Activated CD4-positive, alpha-beta T cell treated with anti-CD3 and anti-CD28 coated beads, Interleukin-2, amount 50 U/mL, for 16 hours (primary cell): ENCODE measurements at regions not wholly inside any gene's neighbourhood (a gene's known extent, or its start where the extent isn't known, plus 50 kb on each side); places are given as distances from the start of the nearest gene placed in this dataset.
"Not testable (repeated sequence)": the region's sequence is repeated elsewhere in the genome, so short reads cannot be mapped to it uniquely, and the experiment has no call there.

ENCODE experiments used
- DNase-seq: peaks from one replicate; pipeline ENCODE4 v3.0.0-alpha.2; 2020

- DNase-seq = no peak
These were observed 170.4 kb upstream of the MAST4 start for GRCh38 chr5:66425842-66426241.

GRCh38 chr5:66426259-66427138 is 169.7 kb upstream of the MAST4 start:
- DNase-seq = no peak

GRCh38 chr5:66427139-66427442 is 169.1 kb upstream of the MAST4 start:
- no peak for DNase-seq

- DNase-seq = peak; percentile 12
These were observed 159.5 kb upstream of the MAST4 start for GRCh38 chr5:66436721-66437120.

GRCh38 chr5:66438087-66438486 is 158.1 kb upstream of the MAST4 start:
- DNase-seq = no peak

- DNase-seq = no peak
These were observed 157.5 kb upstream of the MAST4 start for GRCh38 chr5:66438696-66439095.

GRCh38 chr5:66440202-66440680 is 156.0 kb upstream of the MAST4 start:
- peak; percentile 21 for DNase-seq

- DNase-seq = no peak
These were observed 154.8 kb upstream of the MAST4 start for GRCh38 chr5:66441351-66441750.

GRCh38 chr5:66442951-66443445 is 153.2 kb upstream of the MAST4 start:
- DNase-seq = no peak

GRCh38 chr5:66443462-66444130 is 152.6 kb upstream of the MAST4 start:
- no peak for DNase-seq

GRCh38 chr5:66448070-66448469 is 148.1 kb upstream of the MAST4 start:
- not testable (repeated sequence) for DNase-seq

- DNase-seq = no peak
These were observed 146.0 kb upstream of the MAST4 start for GRCh38 chr5:66450237-66450636.

GRCh38 chr5:66450988-66451387 is 145.2 kb upstream of the MAST4 start:
- DNase-seq = no peak

GRCh38 chr5:66452109-66452508 is 144.1 kb upstream of the MAST4 start:
- DNase-seq = no peak

- DNase-seq = no peak
These were observed 141.8 kb upstream of the MAST4 start for GRCh38 chr5:66454186-66455078.

GRCh38 chr5:66459728-66460127 is 136.5 kb upstream of the MAST4 start:
- peak; percentile 5 for DNase-seq

- no peak for DNase-seq
These were observed 128.6 kb upstream of the MAST4 start for GRCh38 chr5:66467564-66467963.

- no peak for DNase-seq
These were observed 126.5 kb upstream of the MAST4 start for GRCh38 chr5:66469684-66470083.

GRCh38 chr5:66472010-66472409 is 124.2 kb upstream of the MAST4 start:
- DNase-seq = no peak

- no peak for DNase-seq
These were observed 120.5 kb upstream of the MAST4 start for GRCh38 chr5:66475731-66476130.

GRCh38 chr5:66477596-66477995 is 118.6 kb upstream of the MAST4 start:
- DNase-seq = no peak

- DNase-seq = no peak
These were observed 101.8 kb upstream of the MAST4 start for GRCh38 chr5:66494437-66494836.

GRCh38 chr5:66498791-66499207 is 97.4 kb upstream of the MAST4 start:
- DNase-seq = no peak
